GM13976 (cell line): ENCODE measurements at regions not wholly inside any gene's neighbourhood (a gene's known extent, or its start where the extent isn't known, plus 50 kb on each side); places are given as distances from the start of the nearest gene placed in this dataset.

Experiments
- DNase-seq: peaks from one replicate; pipeline ENCODE4 v3.0.0; 2012; ENCODE audit warnings: low spot score
- CTCF ChIP-seq: IDR thresholded peaks from 2 replicates; pipeline ENCODE4 v1.5.1; 2012; ENCODE audit warnings: borderline replicate concordance, mild to moderate bottlenecking; ENCODE audit not compliant: insufficient read depth; ENCODE audit errors: extremely low read depth, missing control alignments, control extremely low read depth
- in situ Hi-C: fragments of 300-500 bp; cut with MboI; formaldehyde crosslinking; loops from one replicate; pipeline ENCODE4 v1.12.0; 2022; ENCODE audit warnings: low sequenced_read_pairs, mixed read lengths, inconsistent platforms; ENCODE audit not compliant: unreplicated experiment

- in situ Hi-C loops, result loop anchor here (25.0 kb wide), 3 partner anchors 267 to 517 kb away; no protein-coding TSS in a partner anchor
- no peak for DNase-seq
- no peak for TF ChIP-seq CTCF
Measured at GRCh38 chr17:27069842-27070508, 223.9 kb upstream of the WSB1 start.

GRCh38 chr17:27070836-27071235 lies 223.1 kb upstream of the WSB1 start:
- no peak for DNase-seq
- in situ Hi-C loops, result loop anchor here (25.0 kb wide), 3 partner anchors 266 to 516 kb away; no protein-coding TSS in a partner anchor
- no peak for TF ChIP-seq CTCF

- in situ Hi-C loops, result loop anchor here (25.0 kb wide), 3 partner anchors 264 to 514 kb away; no protein-coding TSS in a partner anchor
- DNase-seq, result no peak
- no peak for TF ChIP-seq CTCF
Measured at GRCh38 chr17:27072885-27073284, 221.0 kb upstream of the WSB1 start.

- DNase-seq, result no peak
- no peak for TF ChIP-seq CTCF
- in situ Hi-C loops, result no loop called here
Measured at GRCh38 chr17:27076814-27077213, 217.1 kb upstream of the WSB1 start.

GRCh38 chr17:27078296-27078695 lies 215.6 kb upstream of the WSB1 start:
- in situ Hi-C loops, result no loop called here
- no peak for TF ChIP-seq CTCF
- DNase-seq, result no peak

- DNase-seq, result no peak
- TF ChIP-seq CTCF, result no peak
- in situ Hi-C loops, result no loop called here
Measured at GRCh38 chr17:27079660-27080059, 214.3 kb upstream of the WSB1 start.
